ENCODE measurements at regions not wholly inside any gene's neighbourhood (a gene's known extent, or its start where the extent isn't known, plus 50 kb on each side); places are given as distances from the start of the nearest gene placed in this dataset.

DNA sequence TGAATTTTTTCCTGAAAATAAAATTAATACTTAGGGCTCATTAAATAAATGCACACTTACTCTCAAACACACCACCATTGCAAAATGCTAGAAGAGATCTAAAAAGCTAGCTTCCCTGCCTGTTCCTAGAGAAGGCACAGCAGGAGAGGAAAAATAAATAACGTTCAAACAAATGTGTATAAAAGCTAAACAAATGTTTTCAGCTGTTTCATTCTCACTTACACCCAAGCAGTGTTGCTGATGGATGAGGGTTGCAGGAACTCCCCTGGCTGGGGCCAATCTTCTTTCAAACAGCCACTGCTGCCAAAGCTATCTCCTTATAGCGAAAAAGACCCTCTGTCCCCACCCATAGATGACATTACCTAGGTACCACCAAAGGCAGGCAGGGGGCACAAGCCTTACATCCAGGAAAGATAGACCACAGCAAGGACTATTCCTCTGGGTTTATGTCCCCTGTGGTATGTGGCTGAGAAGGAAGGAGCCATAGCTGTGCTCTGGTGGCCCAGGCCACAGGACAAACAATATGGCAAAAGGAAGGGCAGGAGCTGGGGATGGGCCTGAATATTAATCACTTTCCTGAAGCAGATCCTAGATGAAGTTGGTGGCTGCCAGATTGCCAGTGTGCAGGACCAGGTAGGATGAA is 214.6 kb downstream of the TTC32 start:
- no peaks in the 10 kb centered on the region for H3K9me3 Mint-ChIP-seq
- DNase-seq (no peak), ATAC-seq (no peak)
- H3K27ac Mint-ChIP-seq: no peak overlapping the region
- intact Hi-C loops (cut with micrococcal nuclease): no loop called here
- H3K4me3 Mint-ChIP-seq: no peak overlapping the region
- POLR2A ChIA-PET: no interaction called here
- TF ChIP-seq CTCF (IDR thresholded peaks at IDR 0.05): no peak
- H3K36me3 Mint-ChIP-seq (ENCODE audit: low read depth): no peaks in the 10 kb centered on the region
- peaks cover 3% of the 10 kb centered on the region for H3K27me3 Mint-ChIP-seq
- CTCF ChIA-PET: no interaction called here
- H3K4me1 Mint-ChIP-seq (ENCODE audit: low read depth): no peaks in the 10 kb centered on the region

DNA sequence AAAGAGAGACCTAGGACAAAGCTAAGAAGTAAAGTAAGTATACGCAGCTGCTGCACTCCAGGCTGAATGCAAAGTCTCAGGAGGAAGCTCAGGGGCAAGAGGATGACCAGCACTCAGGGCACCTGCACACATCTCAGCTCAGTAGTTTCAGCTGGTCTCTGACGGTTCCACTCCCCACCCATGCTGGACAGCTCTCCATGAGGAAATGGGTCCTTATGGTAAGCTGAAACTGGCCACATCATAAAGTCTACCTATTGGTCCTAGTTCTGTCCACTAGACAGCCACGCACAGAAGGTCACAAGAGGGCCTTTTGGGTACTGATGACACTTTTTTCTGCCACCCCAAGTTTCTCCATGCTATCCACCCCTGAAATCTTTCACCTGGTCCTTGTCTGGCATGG is 215.3 kb downstream of the TTC32 start:
- H3K9me3 Mint-ChIP-seq: no peaks in the 10 kb centered on the region
- CTCF ChIA-PET: no interaction called here
- no peak overlapping the region for H3K4me3 Mint-ChIP-seq
- no peaks in the 10 kb centered on the region for H3K36me3 Mint-ChIP-seq (ENCODE audit: low read depth)
- H3K27ac Mint-ChIP-seq: no peak overlapping the region
- POLR2A ChIA-PET: no interaction called here
- ATAC-seq (no peak), DNase-seq (no peak)
- H3K27me3 Mint-ChIP-seq: peaks cover 3% of the 10 kb centered on the region
- no peaks in the 10 kb centered on the region for H3K4me1 Mint-ChIP-seq (ENCODE audit: low read depth)
- TF ChIP-seq CTCF (IDR thresholded peaks at IDR 0.05): no peak
- intact Hi-C loops (cut with micrococcal nuclease): no loop called here

DNA sequence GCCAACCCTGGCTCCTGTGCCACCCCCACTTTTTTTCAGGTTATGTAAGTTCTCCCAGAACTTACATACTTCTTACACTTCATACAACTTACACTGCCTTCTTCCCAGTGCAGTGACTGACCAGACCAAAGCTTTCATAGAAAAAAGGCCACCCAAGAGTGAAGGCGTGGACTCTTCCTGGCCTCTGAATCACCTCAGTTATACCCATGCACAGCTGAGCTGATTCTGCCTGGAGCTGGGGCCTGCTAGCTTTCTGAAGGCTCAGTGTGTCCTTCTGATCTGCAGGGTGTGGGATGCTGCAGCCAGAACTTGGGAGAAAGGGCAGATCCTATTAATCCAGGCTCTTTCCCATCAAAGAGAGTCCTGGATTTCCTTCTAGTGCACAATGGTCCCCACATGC is 216.1 kb downstream of the TTC32 start:
- Mint-ChIP-seq H3K27me3 (peaks cover 3% of the 10 kb centered on the region), H3K4me3 (no peak overlapping the region), H3K4me1 (ENCODE audit: low read depth) (no peaks in the 10 kb centered on the region), H3K36me3 (ENCODE audit: low read depth) (no peaks in the 10 kb centered on the region), H3K27ac (no peak overlapping the region), H3K9me3 (no peaks in the 10 kb centered on the region)
- DNase-seq (no peak), ATAC-seq (no peak)
- intact Hi-C loops (cut with micrococcal nuclease): no loop called here
- CTCF ChIA-PET: no interaction called here
- TF ChIP-seq CTCF (IDR thresholded peaks at IDR 0.05): no peak
- POLR2A ChIA-PET: no interaction called here

DNA sequence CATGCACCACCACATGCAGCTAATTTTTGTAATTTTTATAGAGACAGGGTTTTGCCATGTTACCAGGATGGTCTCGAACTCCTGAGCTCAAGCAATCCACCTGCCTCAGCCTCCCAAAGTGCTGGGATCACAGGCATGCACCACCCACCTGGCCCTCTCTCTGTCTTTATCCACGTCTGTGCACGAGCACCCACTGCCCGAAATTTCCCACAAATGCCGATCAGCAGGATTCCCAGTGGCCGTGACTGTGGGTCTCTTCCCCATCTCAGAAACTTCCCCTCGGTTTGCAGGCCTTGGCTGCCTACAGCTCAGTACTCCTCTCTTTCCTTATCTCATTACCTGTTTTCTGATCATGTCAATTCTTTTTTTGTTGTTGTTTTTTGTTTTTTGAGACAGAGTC is 217.3 kb downstream of the TTC32 start:
- intact Hi-C loops (cut with micrococcal nuclease): no loop called here
- no peak overlapping the region for H3K27ac Mint-ChIP-seq
- TF ChIP-seq CTCF (IDR thresholded peaks at IDR 0.05): no peak
- H3K36me3 Mint-ChIP-seq (ENCODE audit: low read depth): no peaks in the 10 kb centered on the region
- ChIA-PET CTCF (no interaction called here), POLR2A (no interaction called here)
- no peak overlapping the region for H3K4me3 Mint-ChIP-seq
- H3K4me1 Mint-ChIP-seq (ENCODE audit: low read depth): no peaks in the 10 kb centered on the region
- peaks cover 3% of the 10 kb centered on the region for H3K27me3 Mint-ChIP-seq
- no peaks in the 10 kb centered on the region for H3K9me3 Mint-ChIP-seq
- DNase-seq (no peak), ATAC-seq (no peak)

DNA sequence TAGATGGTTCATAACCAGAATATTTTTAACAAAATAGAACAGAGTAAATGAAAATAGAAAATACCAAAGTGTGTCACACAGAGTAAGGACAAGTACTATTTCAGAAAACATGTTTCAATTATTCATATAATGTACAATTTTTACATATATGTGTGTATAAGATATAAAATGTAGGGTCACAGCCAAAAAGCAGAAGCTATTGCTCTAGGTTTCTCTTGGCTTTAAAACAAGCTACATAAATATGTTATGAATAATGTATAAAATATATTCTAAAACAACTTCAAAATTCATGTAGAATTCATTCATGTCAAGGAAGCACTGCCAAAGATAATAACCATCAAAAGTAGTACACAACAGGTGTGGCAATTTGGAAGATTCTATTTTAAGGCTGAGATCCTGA is 218.2 kb downstream of the TTC32 start:
- intact Hi-C loops (cut with micrococcal nuclease): no loop called here
- POLR2A ChIA-PET: no interaction called here
- H3K36me3 Mint-ChIP-seq (ENCODE audit: low read depth): no peaks in the 10 kb centered on the region
- TF ChIP-seq CTCF (IDR thresholded peaks at IDR 0.05): no peak
- ATAC-seq (no peak), DNase-seq (no peak)
- CTCF ChIA-PET: no interaction called here
- H3K4me3 Mint-ChIP-seq: no peak overlapping the region
- no peaks in the 10 kb centered on the region for H3K4me1 Mint-ChIP-seq (ENCODE audit: low read depth)
- H3K27me3 Mint-ChIP-seq: peaks cover 3% of the 10 kb centered on the region
- no peak overlapping the region for H3K27ac Mint-ChIP-seq
- H3K9me3 Mint-ChIP-seq: no peaks in the 10 kb centered on the region
